RKO (cell line): ENCODE measurements at regions not wholly inside any gene's neighbourhood (a gene's known extent, or its start where the extent isn't known, plus 50 kb on each side); places are given as distances from the start of the nearest gene placed in this dataset.
"Not testable (repeated sequence)": the region's sequence is repeated elsewhere in the genome, so short reads cannot be mapped to it uniquely, and the experiment has no call there.

Source experiments
- DNase-seq: peaks from one replicate; pipeline ENCODE4 v3.0.0-alpha.2; 2016; ENCODE audit warnings: low spot score

DNA sequence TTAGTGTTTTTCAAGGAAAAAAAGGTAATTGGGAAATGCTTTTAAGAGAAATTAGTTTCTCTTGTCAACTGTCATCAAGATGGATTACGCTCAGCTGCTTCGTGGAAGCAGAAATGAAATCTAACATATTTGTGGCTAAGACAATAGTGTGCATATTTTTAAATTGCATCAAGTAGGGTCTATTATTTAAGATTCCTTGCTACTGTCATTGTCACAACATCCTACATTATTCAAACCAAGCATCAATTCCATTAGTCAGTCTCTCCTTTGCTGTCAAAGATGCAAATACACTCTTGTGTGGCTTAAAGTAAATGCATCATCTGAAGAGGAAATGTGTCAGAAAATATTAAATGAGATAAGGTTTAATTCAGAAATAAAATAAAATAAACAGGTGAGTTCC lies 1277.6 kb upstream of the SEL1L start:
- DNase-seq: no peak

- DNase-seq: not testable (repeated sequence)
Observed at GRCh38 chr14:82814339-82814738, 1280.7 kb upstream of the SEL1L start.

DNA sequence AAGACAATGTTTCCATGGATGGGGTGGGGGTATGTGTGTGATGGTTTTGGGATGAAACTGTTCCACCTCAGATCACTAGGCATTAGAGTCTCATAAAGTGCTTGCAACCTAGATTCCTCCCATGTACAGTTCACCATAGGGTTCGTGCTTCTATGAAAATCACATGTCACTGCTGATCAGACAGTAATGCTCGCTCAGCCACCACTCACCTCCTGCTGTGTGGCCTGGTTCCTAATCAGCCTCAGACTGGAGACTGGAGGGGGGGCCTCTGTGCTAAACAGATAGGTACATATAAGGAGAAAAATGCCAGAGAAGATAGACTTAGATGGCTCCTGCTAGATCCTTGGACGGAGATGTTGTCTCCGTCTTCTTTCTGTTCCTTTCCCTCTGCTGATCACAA lies 1296.9 kb upstream of the SEL1L start:
- DNase-seq: no peak

- DNase-seq: no peak
Observed at GRCh38 chr14:82836256-82836950, 1302.8 kb upstream of the SEL1L start.

GRCh38 chr14:82837611-82838140 lies 1304.0 kb upstream of the SEL1L start:
- no peak for DNase-seq

- DNase-seq: no peak
Observed at GRCh38 chr14:82850576-82850975, 1316.9 kb upstream of the SEL1L start.

DNA sequence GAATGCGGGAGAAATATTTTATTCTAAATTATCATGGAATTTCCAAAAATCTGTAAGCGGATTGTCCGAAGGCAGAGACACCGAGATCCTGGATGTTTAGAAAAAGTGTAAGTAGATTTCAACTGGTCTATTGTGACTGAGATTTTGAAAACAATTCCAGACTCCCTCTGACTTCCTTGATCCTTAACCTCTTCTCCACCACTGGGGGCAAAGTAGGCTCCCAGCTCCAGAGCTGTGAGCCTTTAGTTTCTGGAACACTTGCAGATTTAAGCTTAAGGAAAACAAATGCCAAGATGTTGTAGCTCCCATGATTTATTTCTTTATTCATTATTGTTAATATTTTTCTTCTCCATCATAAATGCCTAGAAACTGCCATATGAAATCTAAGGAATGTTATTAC lies 1320.5 kb upstream of the SEL1L start:
- DNase-seq: no peak

GRCh38 chr14:82854901-82855300 lies 1321.2 kb upstream of the SEL1L start:
- DNase-seq: no peak

DNA sequence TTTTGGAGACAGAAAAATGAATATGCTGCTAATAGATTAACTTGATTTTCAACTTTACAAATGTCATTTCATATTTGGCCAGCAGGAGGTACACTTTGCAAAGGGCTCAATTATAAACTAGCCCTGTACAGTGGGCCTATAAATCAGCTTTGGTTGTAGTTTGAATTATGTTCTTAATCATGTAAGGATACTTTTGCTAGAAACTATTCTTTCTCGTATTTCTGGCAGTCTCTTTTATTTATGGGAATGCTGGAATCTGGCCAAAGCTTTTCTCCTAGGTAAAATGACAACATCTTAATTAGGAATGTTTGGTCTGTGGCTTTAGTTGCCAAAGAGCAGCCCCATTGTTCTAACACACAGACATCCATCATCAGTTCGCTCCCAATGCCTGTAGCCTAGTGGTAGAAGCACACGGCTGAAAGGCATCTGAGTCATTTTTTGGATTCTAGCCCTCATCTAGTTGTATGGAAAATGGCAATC lies 1322.3 kb upstream of the SEL1L start:
- peak; percentile 38 for DNase-seq

GRCh38 chr14:82861313-82861712 lies 1327.7 kb upstream of the SEL1L start:
- no peak for DNase-seq

- DNase-seq: no peak
Observed at GRCh38 chr14:82872494-82872893, 1338.8 kb upstream of the SEL1L start.

DNA sequence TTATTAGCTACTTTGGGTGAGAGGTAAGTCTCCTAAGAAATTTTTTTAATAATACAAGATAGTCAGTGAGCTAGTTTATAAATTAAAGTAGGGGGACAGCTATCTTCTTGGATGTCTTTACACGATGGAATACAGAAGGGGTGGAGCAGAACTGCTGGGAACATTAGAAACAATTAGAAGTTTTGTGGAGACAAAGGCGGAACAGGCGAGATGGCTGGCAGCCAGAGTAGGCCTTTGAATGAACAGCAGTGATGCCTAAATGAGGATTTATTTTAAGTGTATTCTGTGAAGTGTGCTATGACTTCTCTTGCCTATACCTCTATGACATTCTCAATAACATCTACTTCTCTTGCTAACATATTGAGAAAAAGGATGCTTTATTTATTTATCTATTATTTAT lies 1345.3 kb upstream of the SEL1L start:
- no peak for DNase-seq

DNA sequence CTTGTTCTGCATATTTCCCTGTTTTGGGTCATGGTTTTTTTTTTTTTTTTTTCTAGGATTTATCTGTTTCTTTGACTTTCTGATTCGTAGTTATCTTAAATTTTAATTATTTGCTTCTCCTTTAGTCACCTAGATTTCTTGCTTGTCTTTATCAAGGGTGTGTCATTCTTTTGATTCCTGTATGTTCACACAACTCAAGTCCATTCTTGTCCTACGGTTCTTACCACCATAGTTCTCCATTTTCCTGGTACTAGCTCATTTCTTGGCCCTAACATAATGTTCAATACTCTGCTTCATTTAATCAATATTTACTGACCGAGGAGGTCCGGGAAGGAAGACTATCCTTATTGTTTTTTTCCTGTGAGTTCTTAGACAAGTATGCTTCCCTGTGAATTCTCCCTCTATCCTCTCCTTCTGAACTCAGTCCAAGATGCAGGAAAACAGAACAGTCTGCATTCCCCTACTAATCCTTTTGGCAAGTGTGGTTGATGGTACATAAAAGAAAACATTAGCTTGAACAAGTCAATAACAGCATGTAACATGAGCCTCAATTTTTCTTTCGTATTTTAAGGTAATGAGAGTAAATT lies 1346.4 kb upstream of the SEL1L start:
- DNase-seq: no peak

- no peak for DNase-seq
Observed at GRCh38 chr14:82886670-82887069, 1353.0 kb upstream of the SEL1L start.

- no peak for DNase-seq
Observed at GRCh38 chr14:82889701-82890100, 1356.0 kb upstream of the SEL1L start.

GRCh38 chr14:82896476-82896875 lies 1362.8 kb upstream of the SEL1L start:
- DNase-seq: no peak

- no peak for DNase-seq
Observed at GRCh38 chr14:82897469-82898308, 1364.0 kb upstream of the SEL1L start.

GRCh38 chr14:82905762-82906161 lies 1372.1 kb upstream of the SEL1L start:
- no peak for DNase-seq

DNA sequence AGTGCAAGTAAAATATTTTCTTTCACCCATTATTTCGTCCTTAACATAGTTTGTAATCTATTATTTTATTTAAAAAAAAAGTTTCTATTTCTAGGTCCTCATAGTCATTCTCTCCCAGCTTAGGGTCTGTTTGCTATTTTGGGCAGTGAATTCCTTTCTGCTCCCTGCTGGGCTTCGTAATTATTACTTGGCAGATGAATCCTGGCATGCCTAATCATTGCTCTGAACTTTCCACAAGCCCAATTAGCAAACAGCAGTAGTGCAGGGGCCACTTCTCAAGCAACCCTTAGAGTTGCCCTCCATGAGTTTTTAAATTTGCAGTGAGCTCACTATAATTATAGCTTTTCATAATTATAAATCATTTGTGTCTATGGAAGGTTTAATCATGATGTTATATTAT lies 1378.3 kb upstream of the SEL1L start:
- DNase-seq: no peak

- no peak for DNase-seq
Observed at GRCh38 chr14:82913396-82913795, 1379.7 kb upstream of the SEL1L start.

- DNase-seq: no peak
Observed at GRCh38 chr14:82915381-82915780, 1381.7 kb upstream of the SEL1L start.

DNA sequence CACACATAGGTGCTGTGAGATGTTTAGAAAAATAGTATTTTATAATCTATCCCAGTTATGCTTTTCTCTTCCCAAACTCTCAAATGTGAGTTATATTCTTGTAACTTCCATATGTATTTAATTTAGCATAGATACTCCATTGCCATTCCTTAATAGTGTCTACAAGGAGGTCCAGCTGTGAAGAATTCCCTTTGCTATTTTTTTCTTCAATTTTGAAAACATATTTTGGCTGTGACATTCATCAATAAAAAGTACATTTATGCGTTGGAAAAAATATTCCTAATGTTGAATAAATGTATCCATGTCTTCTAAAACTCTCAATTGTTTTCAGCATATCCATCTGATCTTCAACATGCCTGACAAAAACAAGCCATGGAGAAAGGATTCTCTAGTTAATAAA lies 1402.0 kb upstream of the SEL1L start:
- DNase-seq: no peak

DNA sequence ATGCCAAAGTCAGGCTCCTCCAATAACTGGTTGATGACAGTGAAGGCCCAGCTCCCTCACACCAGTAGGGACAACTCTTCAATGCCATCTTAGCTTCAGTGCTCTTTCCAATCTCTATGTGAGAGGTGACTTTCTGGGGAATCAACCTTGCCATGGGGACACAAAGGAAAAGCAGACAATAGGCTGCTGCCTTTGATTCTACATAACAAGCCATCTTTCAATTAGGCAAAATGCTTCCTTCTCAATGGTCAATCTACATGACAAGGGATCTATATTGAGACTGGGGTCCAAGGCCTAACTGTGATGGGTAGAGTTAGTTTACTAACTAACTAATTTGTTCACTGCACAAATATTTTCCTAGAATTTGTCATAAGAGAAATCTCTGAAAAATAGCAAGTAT lies 1417.5 kb upstream of the SEL1L start:
- DNase-seq: no peak
